NCI-H2081 treated with DMSO at 0.1 percent for 48 hours (cell line): ENCODE measurements at regions not wholly inside any gene's neighbourhood (a gene's known extent, or its start where the extent isn't known, plus 50 kb on each side); places are given as distances from the start of the nearest gene placed in this dataset.

Experiments
- DNase-seq: peaks from one replicate; lab custom pipeline; 2025; lab: John Stamatoyannopoulos, UW

GRCh38 chr5:165630261-165630778 lies 2124.9 kb downstream of the MAT2B start:
- DNase-seq = peak; percentile 33

DNA sequence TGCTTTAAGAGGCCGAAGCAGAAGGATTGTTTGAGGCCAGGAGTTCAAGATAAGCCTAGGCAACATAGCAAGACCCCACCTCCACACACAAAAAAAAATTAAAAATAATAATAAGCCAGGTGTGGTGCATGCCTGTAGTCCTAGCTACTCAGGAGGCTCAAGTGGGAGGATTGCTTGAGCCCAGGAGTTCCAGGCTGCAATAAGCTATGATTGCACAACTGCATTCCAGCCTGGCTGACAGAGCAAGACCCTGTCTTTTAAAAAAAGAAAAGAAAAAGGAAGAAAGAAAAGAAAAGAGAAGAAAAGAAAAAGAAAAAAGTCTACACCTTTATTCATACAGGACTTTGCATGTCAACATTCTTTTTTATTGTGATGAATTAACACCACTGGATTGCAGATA lies 2125.8 kb downstream of the MAT2B start:
- DNase-seq = no peak

DNA sequence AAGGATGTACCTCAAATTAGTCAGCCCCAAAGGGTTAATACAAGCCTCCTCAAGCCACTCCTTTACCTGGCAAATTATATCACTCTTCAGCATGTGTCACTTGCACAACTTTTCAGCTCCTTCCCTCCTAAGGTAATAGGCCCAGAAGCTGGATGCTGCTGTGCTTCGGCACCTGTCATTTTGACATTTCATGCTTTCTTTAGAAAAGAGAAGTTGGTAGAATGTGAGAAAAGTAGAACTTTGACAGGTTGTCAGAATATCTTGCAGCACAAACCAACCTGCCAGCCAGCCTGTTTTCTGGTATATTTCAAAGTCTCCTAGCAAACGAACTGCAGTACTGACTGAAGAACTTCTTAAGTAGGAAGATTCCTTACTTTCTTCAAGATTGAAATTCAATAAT lies 2136.9 kb downstream of the MAT2B start:
- no peak for DNase-seq

GRCh38 chr5:165665735-165666400 lies 2160.4 kb downstream of the MAT2B start:
- DNase-seq = no peak

DNA sequence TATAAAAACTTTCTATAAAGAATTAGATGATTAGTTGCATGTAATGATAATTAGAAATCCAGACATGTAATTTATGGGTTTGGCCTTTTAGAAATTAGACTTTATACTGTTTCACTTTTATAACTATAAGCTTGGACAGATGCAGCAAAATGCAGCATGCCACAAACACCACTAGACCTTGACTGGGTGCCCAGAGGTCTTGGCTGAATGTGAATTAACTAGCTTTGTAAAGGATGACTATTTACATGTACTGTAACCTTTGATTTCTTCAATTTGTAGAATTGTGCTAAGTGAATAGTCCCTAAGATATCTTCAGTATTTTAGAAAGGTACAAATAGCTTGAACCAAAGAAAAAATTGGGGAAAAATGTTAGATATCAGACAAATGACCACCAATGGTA lies 2168.1 kb downstream of the MAT2B start:
- DNase-seq = no peak

- no peak for DNase-seq
These were observed 2190.4 kb downstream of the MAT2B start for GRCh38 chr5:165695796-165696195.

DNA sequence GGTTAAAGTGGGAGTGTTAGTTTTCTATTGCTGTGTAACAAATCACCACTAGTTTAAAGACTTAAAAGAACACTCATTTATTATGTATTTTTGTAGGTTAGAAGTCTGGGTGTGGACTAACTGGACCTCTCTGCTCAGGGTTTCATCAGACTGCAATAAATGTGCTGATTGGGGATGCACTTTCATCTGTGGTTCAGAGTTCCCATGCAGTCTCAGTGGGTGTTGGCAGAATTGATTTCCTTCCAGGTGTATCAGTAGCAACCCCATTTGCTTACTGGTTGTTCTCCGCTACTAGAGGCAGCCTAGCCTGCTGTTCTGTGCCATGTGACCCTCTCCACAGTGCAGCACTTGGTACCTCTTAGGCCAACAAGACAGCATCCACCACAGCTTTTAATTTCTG lies 2200.5 kb downstream of the MAT2B start:
- DNase-seq = no peak

- no peak for DNase-seq
These were observed 2206.6 kb downstream of the MAT2B start for GRCh38 chr5:165712011-165712410.

GRCh38 chr5:165714598-165714997 lies 2209.2 kb downstream of the MAT2B start:
- DNase-seq = no peak

GRCh38 chr5:165720901-165721300 lies 2215.5 kb downstream of the MAT2B start:
- DNase-seq = no peak

GRCh38 chr5:165722401-165722800 lies 2217.0 kb downstream of the MAT2B start:
- no peak for DNase-seq

GRCh38 chr5:165723931-165724330 lies 2218.5 kb downstream of the MAT2B start:
- no peak for DNase-seq

DNA sequence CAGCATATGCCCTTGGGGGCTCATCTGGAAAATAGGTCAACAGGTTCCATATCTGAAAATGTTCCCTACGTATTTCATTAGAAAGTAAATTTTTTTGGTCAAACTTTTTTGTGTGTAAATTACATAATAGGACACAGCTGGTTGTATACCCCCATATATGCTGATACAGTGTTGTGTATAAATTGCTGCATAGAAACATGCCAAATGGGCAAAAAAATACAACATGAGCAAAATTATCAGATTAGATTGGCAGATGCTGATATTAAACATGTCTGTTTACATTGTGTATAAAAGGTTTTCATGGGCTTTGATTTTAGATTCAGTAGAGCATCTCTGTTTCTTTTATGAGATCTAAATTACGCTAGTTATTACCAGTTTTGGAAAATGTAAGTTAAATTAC lies 2223.0 kb downstream of the MAT2B start:
- no peak for DNase-seq

DNA sequence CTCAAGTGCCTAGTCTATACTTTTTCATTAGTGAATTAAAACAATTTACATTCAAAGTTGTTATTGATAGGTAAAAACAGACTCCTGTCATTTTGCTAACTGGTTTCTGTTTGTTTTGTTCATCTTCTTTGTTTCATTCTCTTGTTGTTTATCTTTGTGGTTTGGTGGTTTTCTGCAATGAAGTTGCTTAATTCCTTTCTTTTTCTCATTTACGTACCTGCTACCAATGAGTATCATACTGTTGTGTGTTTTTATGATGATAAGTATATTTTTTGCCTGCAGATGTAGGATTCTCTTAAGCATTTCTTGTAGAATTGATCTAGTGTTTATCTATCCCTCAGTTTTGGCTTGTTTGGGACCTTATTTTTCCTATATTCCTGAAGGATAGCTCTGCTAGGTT lies 2230.0 kb downstream of the MAT2B start:
- no peak for DNase-seq

DNA sequence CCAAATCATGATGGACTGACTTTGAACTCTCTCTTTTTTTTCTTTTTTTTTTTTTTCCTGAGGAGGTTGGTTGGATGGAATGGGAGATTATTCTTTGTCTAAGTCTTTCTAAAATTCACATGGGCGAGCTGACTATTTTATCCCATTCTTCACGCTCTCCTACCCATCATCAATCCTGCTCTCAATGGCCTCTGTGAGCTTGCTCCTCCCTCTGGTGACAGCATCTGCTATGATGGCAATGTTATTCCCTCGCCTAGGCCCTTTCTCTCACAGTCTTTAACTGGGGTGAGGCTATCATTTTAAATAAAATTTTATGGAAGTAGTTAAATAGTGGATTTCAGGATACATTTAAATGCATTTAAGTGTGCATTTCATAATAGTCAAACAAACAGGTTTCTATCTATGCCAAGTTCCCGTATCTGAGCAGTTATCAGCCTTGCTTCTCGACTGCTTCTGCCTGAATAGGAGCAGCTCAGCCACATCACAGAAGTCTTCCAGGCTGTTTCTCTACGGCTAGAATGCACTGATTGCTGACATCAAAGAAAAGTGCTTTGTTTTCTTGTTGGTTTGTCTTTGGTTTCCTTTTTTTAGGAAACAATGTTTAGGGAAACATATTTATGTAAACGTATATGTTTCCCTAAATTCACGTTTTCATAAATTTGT lies 2233.8 kb downstream of the MAT2B start:
- DNase-seq = no peak

- DNase-seq = no peak
These were observed 2252.4 kb downstream of the MAT2B start for GRCh38 chr5:165757791-165758190.

DNA sequence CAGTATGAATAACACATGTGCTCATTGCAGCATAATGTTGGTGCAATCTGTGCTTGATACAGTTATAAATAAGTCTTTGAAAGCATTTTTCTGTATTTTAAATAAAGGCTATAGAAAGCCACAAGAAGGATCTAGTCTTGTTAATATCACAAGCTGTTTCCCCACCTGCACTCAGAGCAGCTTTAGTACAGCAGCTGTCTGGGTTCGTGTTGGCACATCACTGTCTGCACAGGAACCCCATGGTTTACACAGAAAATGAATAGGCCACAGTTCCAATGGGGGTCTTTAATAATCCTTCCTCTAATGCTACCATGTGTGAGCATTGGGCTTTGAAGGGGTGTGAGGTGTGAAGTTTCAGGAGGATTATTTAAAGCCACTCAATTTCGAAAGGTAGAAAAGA lies 2269.7 kb downstream of the MAT2B start:
- no peak for DNase-seq

DNA sequence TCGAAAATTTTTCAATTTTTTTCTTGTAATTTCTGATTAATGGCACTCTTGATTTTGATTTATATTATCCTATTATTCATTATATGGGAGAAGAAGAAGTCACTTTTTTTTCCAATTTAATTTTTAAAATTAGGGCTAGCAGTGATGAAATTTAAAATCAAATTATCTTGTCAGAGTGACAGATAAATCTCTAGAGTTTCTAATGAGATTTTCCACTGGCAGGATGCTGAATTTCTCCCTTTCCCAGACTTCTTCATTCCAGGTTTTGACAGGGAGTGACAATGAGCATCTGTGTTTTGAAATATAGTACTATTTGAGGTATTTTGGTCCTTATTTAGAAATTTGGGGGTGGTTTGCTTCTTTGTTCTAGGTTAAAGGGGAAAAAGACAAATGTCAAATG lies 2274.1 kb downstream of the MAT2B start:
- no peak for DNase-seq

- DNase-seq = no peak
These were observed 2275.5 kb downstream of the MAT2B start for GRCh38 chr5:165780901-165781300.

DNA sequence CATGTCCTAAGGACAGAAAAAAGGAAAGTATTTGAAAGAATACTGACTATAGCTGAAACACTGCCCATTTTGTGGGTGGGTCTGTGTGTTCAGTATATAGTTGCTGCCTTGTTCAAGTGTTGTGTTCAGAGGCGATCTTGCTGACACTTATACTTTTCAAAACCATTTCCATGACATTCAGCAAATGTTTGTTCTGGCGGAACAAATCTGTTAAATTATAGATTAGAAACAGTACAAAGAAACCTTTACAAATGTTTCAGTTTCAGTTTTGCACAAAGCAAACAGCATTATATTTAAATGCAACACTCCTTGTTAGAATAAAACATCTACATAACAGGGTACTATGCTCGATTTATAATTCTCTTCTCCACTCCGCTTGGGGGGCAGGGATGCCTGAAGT lies 2276.3 kb downstream of the MAT2B start:
- DNase-seq = no peak

DNA sequence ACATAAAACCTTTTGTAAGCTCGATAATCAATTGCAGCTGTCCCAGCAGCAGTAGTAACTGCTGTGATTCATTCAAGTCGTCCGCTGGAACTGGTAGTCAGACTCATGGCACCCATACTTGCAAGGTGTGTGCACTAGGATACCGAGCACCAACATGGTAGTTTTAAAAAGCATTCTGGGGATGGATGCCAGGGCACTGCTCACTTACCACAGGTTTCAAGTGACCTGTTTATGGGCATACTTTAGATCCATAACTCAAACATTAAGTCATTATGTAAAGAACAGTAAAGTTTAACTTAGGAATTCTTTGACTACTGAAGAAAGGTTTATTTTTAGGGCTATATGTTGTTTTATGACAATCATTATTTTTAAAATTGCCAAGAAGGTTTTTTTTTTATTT lies 2277.6 kb downstream of the MAT2B start:
- no peak for DNase-seq

- no peak for DNase-seq
These were observed 2280.7 kb downstream of the MAT2B start for GRCh38 chr5:165786073-165786472.

GRCh38 chr5:165795073-165795472 lies 2289.7 kb downstream of the MAT2B start:
- DNase-seq = no peak

- DNase-seq = no peak
These were observed 2300.3 kb downstream of the MAT2B start for GRCh38 chr5:165805756-165806155.
